H9 (cell line): ENCODE measurements at regions not wholly inside any gene's neighbourhood (a gene's known extent, or its start where the extent isn't known, plus 50 kb on each side); places are given as distances from the start of the nearest gene placed in this dataset.

Experiments used
- DNase-seq: peaks from one replicate; pipeline ENCODE4 v3.0.0-alpha.2; 2017
- H2AFZ ChIP-seq: one replicate; pipeline ENCODE4 v1.6.1; 2013; ENCODE audit warnings: mild to moderate bottlenecking, low read length, control low read depth, moderate library complexity
- H2AK5ac ChIP-seq: 2 replicates; pipeline ENCODE4 v1.6.1; 2013; ENCODE audit warnings: low read length, control low read depth, mixed read lengths; ENCODE audit not compliant: insufficient read length
- H2BK120ac ChIP-seq: one replicate; pipeline ENCODE4 v1.6.1; 2013; ENCODE audit warnings: low read depth, mild to moderate bottlenecking, low read length, control low read depth, inconsistent platforms; ENCODE audit not compliant: poor library complexity, severe bottlenecking
- H2BK12ac ChIP-seq: 2 replicates; pipeline ENCODE4 v1.6.1; 2013; ENCODE audit warnings: low read length, control low read depth, mixed read lengths, low read depth; ENCODE audit not compliant: insufficient read length
- H2BK15ac ChIP-seq: 2 replicates; pipeline ENCODE4 v1.6.1; 2013; ENCODE audit warnings: low read depth, low read length, control low read depth
- H2BK20ac ChIP-seq: one replicate; pipeline ENCODE4 v1.6.1; 2013; ENCODE audit warnings: low read depth, mild to moderate bottlenecking, low read length, control low read depth, inconsistent platforms; ENCODE audit not compliant: poor library complexity, severe bottlenecking
- H2BK5ac ChIP-seq: 2 replicates; pipeline ENCODE4 v1.6.1; 2013; ENCODE audit warnings: low read length, control low read depth, mixed read lengths; ENCODE audit not compliant: insufficient read length
- H3K14ac ChIP-seq: 2 replicates; pipeline ENCODE4 v1.6.1; 2013; ENCODE audit warnings: low read length, control low read depth; ENCODE audit not compliant: insufficient read depth
- H3K18ac ChIP-seq: 2 replicates; pipeline ENCODE4 v1.6.1; 2013; ENCODE audit warnings: low read depth, mild to moderate bottlenecking, mixed read lengths, low read length, control low read depth; ENCODE audit not compliant: insufficient read length
- H3K23ac ChIP-seq: 2 replicates; pipeline ENCODE4 v1.6.1; 2013; ENCODE audit warnings: low read length, control low read depth, mixed read lengths, low read depth; ENCODE audit not compliant: insufficient read length
- H3K23me2 ChIP-seq: 2 replicates; pipeline ENCODE4 v1.6.1; 2013; ENCODE audit warnings: low read depth, mild to moderate bottlenecking, mixed read lengths, low read length, control low read depth; ENCODE audit not compliant: insufficient read length, poor library complexity, severe bottlenecking
- H3K27ac ChIP-seq: 2 replicates; pipeline ENCODE4 v1.5.1; 2013; ENCODE audit warnings: low read length, control low read depth, mixed read lengths, low read depth; ENCODE audit not compliant: insufficient read length
- H3K27me3 ChIP-seq: 2 replicates; pipeline ENCODE4 v1.6.1; 2013; ENCODE audit warnings: low read length, control low read depth, inconsistent platforms; ENCODE audit not compliant: insufficient read depth
- H3K4ac ChIP-seq: 2 replicates; pipeline ENCODE4 v1.6.1; 2013; ENCODE audit warnings: low read depth, mild to moderate bottlenecking, control low read depth, inconsistent platforms, low read length, moderate library complexity
- H3K4me1 ChIP-seq: 2 replicates; pipeline ENCODE4 v1.6.1; 2013; ENCODE audit warnings: low read length, control low read depth, inconsistent platforms; ENCODE audit not compliant: insufficient read depth
- H3K4me2 ChIP-seq: 2 replicates; pipeline ENCODE4 v1.6.1; 2013; ENCODE audit warnings: low read length, control low read depth, mixed read lengths; ENCODE audit not compliant: insufficient read length, insufficient read depth
- H3K56ac ChIP-seq: 2 replicates; pipeline ENCODE4 v1.6.1; 2013; ENCODE audit warnings: low read depth, mild to moderate bottlenecking, mixed read lengths, low read length, control low read depth; ENCODE audit not compliant: insufficient read length
- H3K79me1 ChIP-seq: 2 replicates; pipeline ENCODE4 v1.6.1; 2013; ENCODE audit warnings: low read depth, mild to moderate bottlenecking, moderate library complexity, low read length, control low read depth, inconsistent platforms; ENCODE audit not compliant: insufficient read depth, poor library complexity, severe bottlenecking
- H3K79me2 ChIP-seq: 2 replicates; pipeline ENCODE4 v1.6.1; 2013; ENCODE audit warnings: low read length, control low read depth, inconsistent platforms; ENCODE audit not compliant: insufficient read depth
- H3K9ac ChIP-seq: 2 replicates; pipeline ENCODE4 v1.6.1; 2013; ENCODE audit warnings: low read length, control low read depth, mixed read lengths; ENCODE audit not compliant: insufficient read length; ENCODE audit errors: extremely low read depth
- H3K9me3 ChIP-seq: one replicate; pipeline ENCODE4 v1.6.1; 2013; ENCODE audit warnings: low read depth, low read length, inconsistent platforms; ENCODE audit not compliant: control insufficient read depth
- H3T11ph ChIP-seq: one replicate; pipeline ENCODE4 v1.6.1; 2013; ENCODE audit warnings: mild to moderate bottlenecking, low read length, control low read depth, inconsistent platforms
- H4K20me1 ChIP-seq: one replicate; pipeline ENCODE4 v1.6.1; 2013; ENCODE audit not compliant: control insufficient read depth, insufficient read length, insufficient read depth
- H4K5ac ChIP-seq: 2 replicates; pipeline ENCODE4 v1.6.1; 2013; ENCODE audit warnings: low read depth, mild to moderate bottlenecking, mixed read lengths, low read length, control low read depth; ENCODE audit not compliant: insufficient read length
- H4K8ac ChIP-seq: replicated peaks from 2 replicates; pipeline ENCODE4 v1.6.1; 2013; ENCODE audit warnings: low read length, control low read depth, mixed read lengths, low read depth; ENCODE audit not compliant: insufficient read length
- H4K91ac ChIP-seq: 2 replicates; pipeline ENCODE4 v1.6.1; 2013; ENCODE audit warnings: low read depth, mild to moderate bottlenecking, moderate library complexity, mixed read lengths, low read length, control low read depth; ENCODE audit not compliant: insufficient read length
- H3K27ac Mint-ChIP-seq, 3 experiments: 2 replicates in 2 of 3; 3 replicates in 1 of 3; pipeline ENCODE4 v1.8.0; 2020 to 2021; ENCODE audit warnings: mixed read lengths in 3 of 3, mild to moderate bottlenecking in 1 of 3, moderate library complexity in 1 of 3
- H3K27me3 Mint-ChIP-seq: 2 replicates; pipeline ENCODE4 v1.8.0; 2021; ENCODE audit warnings: low read depth, mild to moderate bottlenecking, moderate library complexity, mixed read lengths
- H3K36me3 Mint-ChIP-seq, 3 experiments: 2 replicates in 2 of 3; 3 replicates in 1 of 3; pipeline ENCODE4 v1.8.0; 2020 to 2021; ENCODE audit warnings: low read depth in 3 of 3, mixed read lengths in 3 of 3; ENCODE audit not compliant: insufficient read depth in 1 of 3
- H3K4me1 Mint-ChIP-seq, 2 experiments: 2 replicates each; pipeline ENCODE4 v1.8.0; 2020; ENCODE audit warnings: mixed read lengths in 2 of 2
- H3K4me3 Mint-ChIP-seq, 2 experiments: 2 replicates in 1 of 2; 3 replicates in 1 of 2; pipeline ENCODE4 v1.8.0; 2020 to 2021; ENCODE audit warnings: mild to moderate bottlenecking in 2 of 2, mixed read lengths in 2 of 2, moderate library complexity in 1 of 2
- H3K9me3 Mint-ChIP-seq, 2 experiments: 2 replicates in 1 of 2; 3 replicates in 1 of 2; pipeline ENCODE4 v1.8.0; 2020; ENCODE audit warnings: mild to moderate bottlenecking in 2 of 2, mixed read lengths in 2 of 2, moderate library complexity in 1 of 2
- WGBS: extraction: QIAGEN DNeasy Blood & Tissue Kit; methylation state at CpG from one replicate; pipeline ENCODE4 v1.1.7; 2013; ENCODE audit warnings: missing lambda C conversion rate, low lambda C conversion rate, mixed read lengths; ENCODE audit not compliant: insufficient read length; ENCODE audit errors: extremely low coverage; 5-methylcytosine and 5-hydroxymethylcytosine counted together
- TF ChIP-seq, protein P1 (sequence below): fragments of 200-600 bp; sonication (generic); conservative IDR thresholded peaks from 3 replicates; pipeline ENCODE4 v1.8.0; 2021; ENCODE audit warnings: antibody characterized with exemption, mild to moderate bottlenecking

DNA sequence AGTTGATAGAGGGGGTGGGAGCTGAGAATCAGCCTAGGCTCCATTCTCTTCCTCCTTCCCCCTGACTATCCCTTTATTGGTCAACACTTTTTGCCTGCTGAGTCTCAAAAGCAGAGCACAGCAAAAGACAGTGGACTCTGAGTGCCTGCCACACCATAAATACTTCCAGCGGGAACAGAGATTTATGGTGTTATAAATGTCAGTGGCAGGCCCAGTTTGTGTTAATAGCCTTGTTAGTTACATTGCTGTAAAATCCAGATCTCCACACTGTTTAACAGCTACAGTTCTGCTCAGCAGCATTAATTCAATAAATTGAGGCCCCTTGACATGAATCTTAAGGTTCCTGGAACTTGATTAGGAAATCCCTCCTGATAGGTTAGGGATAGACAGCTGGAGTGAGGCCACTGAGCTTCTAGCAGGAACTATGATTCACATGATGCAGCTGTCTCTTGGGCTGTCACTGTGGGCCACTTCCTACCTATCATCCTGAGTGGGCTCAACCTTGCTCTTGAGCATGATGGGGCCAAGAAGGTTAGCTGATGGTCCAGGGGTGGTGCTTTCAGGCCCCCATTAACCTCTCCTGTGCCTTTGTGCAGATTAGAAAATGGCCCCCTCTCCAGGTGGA is 295.2 kb upstream of the SRRM4 start:
- Histone ChIP-seq H4K8ac (no peak overlapping the region), H3K23me2 (no peaks in the 10 kb centered on the region), H3T11ph (no peak overlapping the region), H4K20me1 (no peaks in the 10 kb centered on the region), H2BK15ac (no peak overlapping the region), H2BK5ac (no peak overlapping the region), H3K4ac (no peak overlapping the region), H3K56ac (no peak overlapping the region), H4K91ac (no peak overlapping the region), H3K18ac (no peak overlapping the region), H2BK12ac (no peak overlapping the region), H3K4me2 (no peak overlapping the region), H3K4me1 (peaks cover 3% of the 10 kb centered on the region), H2AFZ (no peak overlapping the region), H2BK20ac (no peak overlapping the region), H4K5ac (no peak overlapping the region), H3K14ac (no peak overlapping the region), H3K79me1 (no peaks in the 10 kb centered on the region), H2AK5ac (no peak overlapping the region), H2BK120ac (no peak overlapping the region), H3K27ac (no peak overlapping the region), H3K27me3 (no peaks in the 10 kb centered on the region), H3K79me2 (no peaks in the 10 kb centered on the region), H3K9ac (no peak overlapping the region), H3K23ac (no peak overlapping the region), H3K9me3 (no peaks in the 10 kb centered on the region)
- Mint-ChIP-seq H3K27me3 (no peaks in the 10 kb centered on the region; the same call in 1 of the 2 replicates), H3K4me3 (no peak overlapping the region), H3K9me3 (peaks cover 5% of the 10 kb centered on the region in 2 experiments; a peak in 4 of 5 replicates), H3K27ac (no peak overlapping the region), H3K4me1 (peaks cover 21 to 26% of the 10 kb centered on the region in 2 experiments), H3K36me3 (peaks cover 0 to 5% (median 0%) of the 10 kb centered on the region in 3 experiments; a peak in 3 of 7 replicates)
- no CpG with 5 or more reads among the region's 1 CpG for WGBS
- DNase-seq: no peak
- TF ChIP-seq, protein P1, sequence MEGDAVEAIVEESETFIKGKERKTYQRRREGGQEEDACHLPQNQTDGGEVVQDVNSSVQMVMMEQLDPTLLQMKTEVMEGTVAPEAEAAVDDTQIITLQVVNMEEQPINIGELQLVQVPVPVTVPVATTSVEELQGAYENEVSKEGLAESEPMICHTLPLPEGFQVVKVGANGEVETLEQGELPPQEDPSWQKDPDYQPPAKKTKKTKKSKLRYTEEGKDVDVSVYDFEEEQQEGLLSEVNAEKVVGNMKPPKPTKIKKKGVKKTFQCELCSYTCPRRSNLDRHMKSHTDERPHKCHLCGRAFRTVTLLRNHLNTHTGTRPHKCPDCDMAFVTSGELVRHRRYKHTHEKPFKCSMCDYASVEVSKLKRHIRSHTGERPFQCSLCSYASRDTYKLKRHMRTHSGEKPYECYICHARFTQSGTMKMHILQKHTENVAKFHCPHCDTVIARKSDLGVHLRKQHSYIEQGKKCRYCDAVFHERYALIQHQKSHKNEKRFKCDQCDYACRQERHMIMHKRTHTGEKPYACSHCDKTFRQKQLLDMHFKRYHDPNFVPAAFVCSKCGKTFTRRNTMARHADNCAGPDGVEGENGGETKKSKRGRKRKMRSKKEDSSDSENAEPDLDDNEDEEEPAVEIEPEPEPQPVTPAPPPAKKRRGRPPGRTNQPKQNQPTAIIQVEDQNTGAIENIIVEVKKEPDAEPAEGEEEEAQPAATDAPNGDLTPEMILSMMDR: no peak
